Neural progenitor cell (in vitro differentiated cells): ENCODE measurements at regions not wholly inside any gene's neighbourhood (a gene's known extent, or its start where the extent isn't known, plus 50 kb on each side); places are given as distances from the start of the nearest gene placed in this dataset.

Source experiments
- DNase-seq: peaks from one replicate; pipeline ENCODE4 v3.0.0-alpha.2; 2016; ENCODE audit warnings: low spot score
- H2AFZ ChIP-seq: fragments of 200-600 bp; sonication (generic); replicated peaks from 2 replicates; pipeline ENCODE4 v1.6.1; 2016; ENCODE audit warnings: antibody characterized with exemption
- H3F3A ChIP-seq: fragments of 200-600 bp; sonication (generic); 2 replicates; pipeline ENCODE4 v1.6.1; 2016; ENCODE audit warnings: antibody characterized with exemption, low read depth
- H3K27ac ChIP-seq: fragments of 200-600 bp; sonication (generic); 2 replicates; pipeline ENCODE4 v1.5.1; 2016; ENCODE audit warnings: mild to moderate bottlenecking
- H3K27me3 ChIP-seq: fragments of 200-600 bp; sonication (generic); 2 replicates; pipeline ENCODE4 v1.6.1; 2016; ENCODE audit warnings: mild to moderate bottlenecking, moderate library complexity
- H3K36me3 ChIP-seq: fragments of 200-600 bp; sonication (generic); 2 replicates; pipeline ENCODE4 v1.5.1; 2016
- H3K4me1 ChIP-seq: fragments of 200-600 bp; sonication (generic); 2 replicates; pipeline ENCODE4 v1.6.1; 2016; ENCODE audit warnings: mixed run types
- H3K4me2 ChIP-seq: fragments of 200-600 bp; sonication (generic); 2 replicates; pipeline ENCODE4 v1.6.1; 2016
- H3K4me3 ChIP-seq: fragments of 200-600 bp; sonication (generic); 2 replicates; pipeline ENCODE4 v1.5.1; 2016
- H3K79me2 ChIP-seq: fragments of 200-600 bp; sonication (generic); 2 replicates; pipeline ENCODE4 v1.6.1; 2016; ENCODE audit warnings: low read depth
- H3K9ac ChIP-seq: fragments of 200-600 bp; sonication (generic); 2 replicates; pipeline ENCODE4 v1.6.1; 2016
- H3K9me3 ChIP-seq: fragments of 200-600 bp; sonication (generic); 2 replicates; pipeline ENCODE4 v1.5.1; 2016; ENCODE audit warnings: low read depth
- H4K20me1 ChIP-seq: fragments of 200-600 bp; sonication (generic); 2 replicates; pipeline ENCODE4 v1.6.1; 2016; ENCODE audit warnings: low read depth
- H3K27ac Mint-ChIP-seq: 3 replicates; pipeline ENCODE4 v1.8.0; 2021; ENCODE audit warnings: mixed read lengths
- H3K27me3 Mint-ChIP-seq: 2 replicates; pipeline ENCODE4 v1.8.0; 2022; ENCODE audit warnings: low read depth, mild to moderate bottlenecking, inconsistent platforms, moderate library complexity, mixed read lengths; ENCODE audit not compliant: insufficient read depth
- H3K36me3 Mint-ChIP-seq: 3 replicates; pipeline ENCODE4 v1.8.0; 2021; ENCODE audit warnings: mixed read lengths
- H3K4me1 Mint-ChIP-seq: 3 replicates; pipeline ENCODE4 v1.8.0; 2021; ENCODE audit warnings: mixed read lengths
- H3K4me3 Mint-ChIP-seq: 3 replicates; pipeline ENCODE4 v1.8.0; 2021; ENCODE audit warnings: mild to moderate bottlenecking, moderate library complexity, mixed read lengths
- H3K9me3 Mint-ChIP-seq: 3 replicates; pipeline ENCODE4 v1.8.0; 2020; ENCODE audit warnings: mixed read lengths
- EZH2 ChIP-seq: fragments of 200-600 bp; sonication (generic); IDR thresholded peaks from 2 replicates; pipeline ENCODE4 v1.6.1; 2017; ENCODE audit warnings: antibody characterized with exemption, mild to moderate bottlenecking, moderate library complexity
- EZH2phosphoT487 ChIP-seq: fragments of 200-600 bp; sonication (generic); IDR thresholded peaks from 2 replicates; pipeline ENCODE4 v1.6.1; 2017; ENCODE audit warnings: antibody characterized with exemption
- TF ChIP-seq, protein P1 (sequence below): fragments of 200-600 bp; sonication (generic); IDR thresholded peaks from 2 replicates; pipeline ENCODE4 v1.5.1; 2017; ENCODE audit warnings: antibody characterized with exemption, mild to moderate bottlenecking

DNA sequence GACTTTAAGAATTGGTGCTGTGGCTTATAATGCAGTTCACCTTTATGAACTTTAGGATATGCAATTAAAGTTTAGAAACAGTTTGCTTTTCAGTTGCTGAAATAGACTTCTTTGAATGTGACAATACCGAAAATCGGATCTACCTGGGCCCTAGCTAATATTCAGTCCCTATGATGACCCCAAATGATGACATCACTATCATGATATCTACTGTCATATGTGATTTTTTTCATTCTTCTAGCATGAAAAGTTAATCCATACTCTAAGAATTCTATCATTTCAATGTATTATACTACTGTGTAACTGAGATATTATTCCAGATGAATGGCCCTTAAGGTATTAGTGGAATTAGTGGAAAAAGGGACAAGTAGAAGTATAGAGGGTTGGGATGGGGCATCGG, 487.2 kb upstream of the TUSC1 start:
- Mint-ChIP-seq H3K9me3 (no peaks in the 10 kb centered on the region), H3K36me3 (no peaks in the 10 kb centered on the region), H3K4me3 (no peak overlapping the region), H3K27ac (no peak overlapping the region), H3K4me1 (peaks cover 5% of the 10 kb centered on the region), H3K27me3 (peaks cover 4% of the 10 kb centered on the region)
- H3K9me3 ChIP-seq: no peaks in the 10 kb centered on the region
- TF ChIP-seq EZH2phosphoT487 (no peak), EZH2 (no peak)
- TF ChIP-seq, protein P1, sequence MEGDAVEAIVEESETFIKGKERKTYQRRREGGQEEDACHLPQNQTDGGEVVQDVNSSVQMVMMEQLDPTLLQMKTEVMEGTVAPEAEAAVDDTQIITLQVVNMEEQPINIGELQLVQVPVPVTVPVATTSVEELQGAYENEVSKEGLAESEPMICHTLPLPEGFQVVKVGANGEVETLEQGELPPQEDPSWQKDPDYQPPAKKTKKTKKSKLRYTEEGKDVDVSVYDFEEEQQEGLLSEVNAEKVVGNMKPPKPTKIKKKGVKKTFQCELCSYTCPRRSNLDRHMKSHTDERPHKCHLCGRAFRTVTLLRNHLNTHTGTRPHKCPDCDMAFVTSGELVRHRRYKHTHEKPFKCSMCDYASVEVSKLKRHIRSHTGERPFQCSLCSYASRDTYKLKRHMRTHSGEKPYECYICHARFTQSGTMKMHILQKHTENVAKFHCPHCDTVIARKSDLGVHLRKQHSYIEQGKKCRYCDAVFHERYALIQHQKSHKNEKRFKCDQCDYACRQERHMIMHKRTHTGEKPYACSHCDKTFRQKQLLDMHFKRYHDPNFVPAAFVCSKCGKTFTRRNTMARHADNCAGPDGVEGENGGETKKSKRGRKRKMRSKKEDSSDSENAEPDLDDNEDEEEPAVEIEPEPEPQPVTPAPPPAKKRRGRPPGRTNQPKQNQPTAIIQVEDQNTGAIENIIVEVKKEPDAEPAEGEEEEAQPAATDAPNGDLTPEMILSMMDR: no peak
- no peak overlapping the region for H3K9ac ChIP-seq
- no peaks in the 10 kb centered on the region for H3K27me3 ChIP-seq
- no peaks in the 10 kb centered on the region for H3K79me2 ChIP-seq
- H4K20me1 ChIP-seq: no peaks in the 10 kb centered on the region
- H2AFZ ChIP-seq: no peak overlapping the region
- DNase-seq: no peak
- no peaks in the 10 kb centered on the region for H3K4me1 ChIP-seq
- H3K36me3 ChIP-seq: no peaks in the 10 kb centered on the region
- no peak overlapping the region for H3K27ac ChIP-seq
- H3F3A ChIP-seq: no peaks in the 10 kb centered on the region
- no peak overlapping the region for H3K4me2 ChIP-seq
- H3K4me3 ChIP-seq: no peak overlapping the region

DNA sequence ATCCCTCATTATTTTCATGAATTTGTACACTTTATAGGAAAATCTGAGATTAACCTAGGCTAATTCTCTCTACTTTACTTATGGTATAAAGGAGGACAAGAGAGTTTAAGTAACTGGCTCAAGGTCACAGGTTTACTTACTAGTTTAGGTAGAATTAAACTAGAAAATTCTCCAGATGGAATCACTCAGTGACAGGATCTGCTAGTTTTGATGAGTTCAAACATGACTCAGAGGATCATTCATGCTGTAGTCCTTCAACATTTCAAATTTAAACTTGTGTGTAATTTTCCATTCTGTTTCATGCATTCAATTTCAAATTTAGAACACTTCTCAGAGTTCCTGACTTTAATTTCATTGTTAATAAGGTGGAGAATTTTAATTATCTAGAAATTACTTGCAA, 485.7 kb upstream of the TUSC1 start:
- H3K9me3 ChIP-seq: no peaks in the 10 kb centered on the region
- H3K4me1 ChIP-seq: no peaks in the 10 kb centered on the region
- TF ChIP-seq EZH2 (no peak), EZH2phosphoT487 (no peak)
- TF ChIP-seq, protein P1: no peak
- H3K9me3 Mint-ChIP-seq: no peaks in the 10 kb centered on the region
- H4K20me1 ChIP-seq: no peaks in the 10 kb centered on the region
- H3K27me3 Mint-ChIP-seq: peaks cover 4% of the 10 kb centered on the region
- H3K4me1 Mint-ChIP-seq: no peaks in the 10 kb centered on the region
- no peak overlapping the region for H3K4me3 Mint-ChIP-seq
- H2AFZ ChIP-seq: no peak overlapping the region
- no peaks in the 10 kb centered on the region for H3K36me3 Mint-ChIP-seq
- H3K4me2 ChIP-seq: no peak overlapping the region
- no peak for DNase-seq
- no peak overlapping the region for H3K27ac ChIP-seq
- H3K9ac ChIP-seq: no peak overlapping the region
- no peaks in the 10 kb centered on the region for H3K36me3 ChIP-seq
- no peak overlapping the region for H3K4me3 ChIP-seq
- no peak overlapping the region for H3K27ac Mint-ChIP-seq
- no peaks in the 10 kb centered on the region for H3F3A ChIP-seq
- H3K79me2 ChIP-seq: no peaks in the 10 kb centered on the region
- no peaks in the 10 kb centered on the region for H3K27me3 ChIP-seq

DNA sequence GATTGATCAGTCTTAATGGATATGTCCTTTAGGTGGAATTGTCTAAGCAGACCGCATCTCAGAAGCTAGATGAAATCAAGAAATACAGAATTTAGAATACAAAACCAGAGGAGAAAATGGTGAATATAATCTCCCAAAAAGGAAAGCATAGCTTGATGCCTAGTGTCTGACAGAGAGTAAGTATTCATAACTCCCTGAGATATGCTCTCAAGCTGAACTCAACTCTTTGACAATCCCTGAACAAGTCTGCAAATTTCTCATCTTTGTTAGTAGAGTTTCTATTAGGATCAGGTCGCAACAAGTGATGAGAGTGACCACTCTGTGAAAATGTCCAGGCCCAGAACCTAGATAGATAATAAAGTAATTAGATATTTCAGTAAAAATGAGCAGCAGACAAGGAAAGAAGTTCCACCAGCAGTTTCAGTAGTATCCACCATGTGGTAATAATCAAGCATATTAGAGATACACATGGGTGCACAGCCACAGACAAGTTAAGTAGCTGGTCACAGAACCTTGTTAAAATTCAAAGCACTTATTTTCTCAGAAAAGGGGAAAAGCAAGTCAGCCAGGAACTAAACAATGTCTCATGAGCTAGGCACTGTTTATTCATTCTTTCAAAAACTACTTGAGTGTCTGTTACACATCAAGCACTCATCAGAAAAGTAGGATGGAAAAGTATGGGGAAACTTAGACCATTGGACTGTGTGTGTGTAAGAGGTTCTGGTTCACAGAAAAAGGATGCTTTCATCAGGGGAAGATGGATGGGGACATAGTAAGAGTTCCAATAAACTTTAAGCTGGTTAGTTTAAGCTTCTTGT, 481.5 kb upstream of the TUSC1 start:
- Histone ChIP-seq H3K9me3 (no peaks in the 10 kb centered on the region), H2AFZ (no peak overlapping the region), H4K20me1 (no peaks in the 10 kb centered on the region)

More for the DNA sequence above, 481.5 kb upstream of the TUSC1 start:
- DNase-seq: no peak
- H3K4me3 ChIP-seq: no peak overlapping the region
- no peaks in the 10 kb centered on the region for H3K36me3 ChIP-seq
- H3K27me3 ChIP-seq: no peaks in the 10 kb centered on the region
- Mint-ChIP-seq H3K4me3 (no peak overlapping the region), H3K27me3 (peaks cover 10% of the 10 kb centered on the region), H3K27ac (no peak overlapping the region), H3K4me1 (peaks cover 7% of the 10 kb centered on the region), H3K9me3 (no peaks in the 10 kb centered on the region), H3K36me3 (no peaks in the 10 kb centered on the region)
- no peaks in the 10 kb centered on the region for H3K79me2 ChIP-seq
- H3K4me2 ChIP-seq: no peak overlapping the region
- H3K9ac ChIP-seq: no peak overlapping the region
- H3F3A ChIP-seq: no peaks in the 10 kb centered on the region
- no peaks in the 10 kb centered on the region for H3K4me1 ChIP-seq
- no peak overlapping the region for H3K27ac ChIP-seq
- TF ChIP-seq EZH2 (no peak), EZH2phosphoT487 (no peak)
- TF ChIP-seq, protein P1: no peak
